Ovary (tissue), 7 donors: ENCODE measurements at regions not wholly inside any gene's neighbourhood (a gene's known extent, or its start where the extent isn't known, plus 50 kb on each side); places are given as distances from the start of the nearest gene placed in this dataset.
"Not testable (repeated sequence)": the region's sequence is repeated elsewhere in the genome, so short reads cannot be mapped to it uniquely, and the experiment has no call there.

ENCODE experiments used
- DNase-seq, 5 donors: peaks; one replicate each; pipeline ENCODE4 v3.0.0-alpha.2; 2019 to 2020
- H3K27ac ChIP-seq, 2 donors: fragments of 200-600 bp; one replicate each; pipeline versions ENCODE4 v1.5.1 to v1.8.0; 2019 to 2022
- H3K27me3 ChIP-seq: fragments of 200-600 bp; one replicate; pipeline ENCODE4 v1.8.0; 2022
- H3K36me3 ChIP-seq: fragments of 200-600 bp; sonication (generic); one replicate; pipeline ENCODE4 v1.5.1; 2019
- H3K4me1 ChIP-seq: one replicate; pipeline ENCODE4 v1.8.1; 2013; ENCODE audit warnings: mild to moderate bottlenecking, moderate library complexity; ENCODE audit not compliant: insufficient read depth
- H3K4me3 ChIP-seq: fragments of 200-600 bp; sonication (generic); one replicate; pipeline ENCODE4 v1.5.1; 2017
- H3K9me3 ChIP-seq, 2 donors: fragments of 200-600 bp in 1 of 2; sonication (generic) in 1 of 2; one replicate each; pipeline versions ENCODE4 v1.5.1 to v1.8.1; 2013 to 2019; ENCODE audit warnings: mild to moderate bottlenecking in 1 of 2, moderate library complexity in 1 of 2
- EP300 ChIP-seq: sonication (generic); formaldehyde crosslinking; IDR thresholded peaks from one replicate; pipeline ENCODE4 v1.6.1; 2017; ENCODE audit warnings: antibody characterized with exemption
- POLR2A ChIP-seq: fragments of 450-650 bp; IDR thresholded peaks from one replicate; pipeline ENCODE4 v1.6.1; 2017; ENCODE audit warnings: antibody characterized with exemption, mild to moderate bottlenecking, moderate library complexity
- WGBS, 3 donors: extraction: QIAGEN DNeasy Blood & Tissue Kit in 1 of 3; methylation state at CpG; one replicate each; pipeline versions ENCODE4 v1.1.5 to v1.1.7; 2013 to 2017; 5-methylcytosine and 5-hydroxymethylcytosine counted together
- intact Hi-C, 4 donors: fragments of 100-400 bp; cut with DNase I; formaldehyde crosslinking; loops; one replicate each; pipeline versions ENCODE4 v1.11.0 to v1.15.1; 2022 to 2023
- TF ChIP-seq, protein P1 (sequence below), 3 donors: fragments of 450-650 bp in 2 of 3; fragments of 200-600 bp in 1 of 3; IDR thresholded peaks; one replicate each; pipeline versions ENCODE4 v1.5.1 to v1.8.0; 2016 to 2022; ENCODE audit warnings: antibody characterized with exemption in 3 of 3, mild to moderate bottlenecking in 1 of 3
- donor health status: DM: no; HTN: no; CAD: no; lungs with moderate emphysema.
- donor health status: DM: no; HTN: no; CAD: no.
- donor health status: Bipolar disorder and iron deficiency.
- donor health status: DM: no; HTN: no; CAD: no.
- donor health status: DM: yes; HTN: yes; CAD: no.

DNA sequence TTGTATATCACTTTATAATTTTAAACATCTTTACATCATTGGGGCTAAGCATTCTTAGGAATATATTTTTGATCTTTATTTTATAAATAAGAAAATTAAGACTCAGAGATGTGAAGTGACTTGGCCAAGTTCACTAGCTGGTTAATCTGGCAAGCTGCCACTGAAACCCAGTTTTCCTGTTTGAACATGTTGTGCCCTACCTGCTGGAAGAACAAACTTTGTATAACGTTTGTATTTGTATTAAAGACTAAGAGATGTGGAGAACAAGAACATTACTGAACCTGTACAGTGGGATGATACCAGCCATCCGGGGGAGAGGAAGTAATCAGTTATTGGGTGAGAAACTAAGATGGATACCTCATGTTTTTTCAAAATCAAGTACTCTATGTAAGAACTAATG is 77.2 kb upstream of the SIPA1L2 start:
- 70 to 79% (median 77%) methylated on average over 2 of the region's 2 CpGs for WGBS, 3 donors

GRCh38 chr1:232709386-232709785 is 79.5 kb upstream of the SIPA1L2 start:
- H3K4me3 ChIP-seq = no peak overlapping the region
- no peak for DNase-seq
- H3K27me3 ChIP-seq = no peaks in the 10 kb centered on the region
- WGBS, 3 donors = 70 to 91% (median 87%) methylated on average over 5 of the region's 5 CpGs
- no peaks in the 10 kb centered on the region for H3K9me3 ChIP-seq
- no peak for TF ChIP-seq POLR2A
- TF ChIP-seq EP300 = no peak
- TF ChIP-seq, protein P1, sequence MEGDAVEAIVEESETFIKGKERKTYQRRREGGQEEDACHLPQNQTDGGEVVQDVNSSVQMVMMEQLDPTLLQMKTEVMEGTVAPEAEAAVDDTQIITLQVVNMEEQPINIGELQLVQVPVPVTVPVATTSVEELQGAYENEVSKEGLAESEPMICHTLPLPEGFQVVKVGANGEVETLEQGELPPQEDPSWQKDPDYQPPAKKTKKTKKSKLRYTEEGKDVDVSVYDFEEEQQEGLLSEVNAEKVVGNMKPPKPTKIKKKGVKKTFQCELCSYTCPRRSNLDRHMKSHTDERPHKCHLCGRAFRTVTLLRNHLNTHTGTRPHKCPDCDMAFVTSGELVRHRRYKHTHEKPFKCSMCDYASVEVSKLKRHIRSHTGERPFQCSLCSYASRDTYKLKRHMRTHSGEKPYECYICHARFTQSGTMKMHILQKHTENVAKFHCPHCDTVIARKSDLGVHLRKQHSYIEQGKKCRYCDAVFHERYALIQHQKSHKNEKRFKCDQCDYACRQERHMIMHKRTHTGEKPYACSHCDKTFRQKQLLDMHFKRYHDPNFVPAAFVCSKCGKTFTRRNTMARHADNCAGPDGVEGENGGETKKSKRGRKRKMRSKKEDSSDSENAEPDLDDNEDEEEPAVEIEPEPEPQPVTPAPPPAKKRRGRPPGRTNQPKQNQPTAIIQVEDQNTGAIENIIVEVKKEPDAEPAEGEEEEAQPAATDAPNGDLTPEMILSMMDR (IDR thresholded peaks at IDR 0.05) = no peak
- no peaks in the 10 kb centered on the region for H3K36me3 ChIP-seq
- no peaks in the 10 kb centered on the region for H3K4me1 ChIP-seq
- H3K27ac ChIP-seq = no peak overlapping the region
- intact Hi-C loops = no loop called here

More for the DNA sequence above, 77.2 kb upstream of the SIPA1L2 start:
- Histone ChIP-seq H3K4me1 (no peaks in the 10 kb centered on the region), H3K27ac (no peak overlapping the region), H3K9me3 (no peaks in the 10 kb centered on the region), H3K4me3 (no peak overlapping the region), H3K36me3 (no peaks in the 10 kb centered on the region), H3K27me3 (no peaks in the 10 kb centered on the region)
- intact Hi-C loops = no loop called here
- TF ChIP-seq, protein P1 (IDR thresholded peaks at IDR 0.05) = no peak
- no peak for TF ChIP-seq EP300
- TF ChIP-seq POLR2A = no peak
- no peak for DNase-seq

- Histone ChIP-seq H3K4me3 (no peak overlapping the region), H3K9me3 (no peaks in the 10 kb centered on the region), H3K36me3 (no peaks in the 10 kb centered on the region), H3K27ac (no peak overlapping the region), H3K4me1 (no peaks in the 10 kb centered on the region), H3K27me3 (no peaks in the 10 kb centered on the region)
- no peak for DNase-seq
- WGBS, 3 donors = 54 to 57% (median 56%) methylated on average over 6 of the region's 6 CpGs
- TF ChIP-seq POLR2A = no peak
- TF ChIP-seq, protein P1 (IDR thresholded peaks at IDR 0.05) = no peak
- TF ChIP-seq EP300 = no peak
- intact Hi-C loops = no loop called here
Observed at GRCh38 chr1:232711996-232712395, 82.1 kb upstream of the SIPA1L2 start.

DNA sequence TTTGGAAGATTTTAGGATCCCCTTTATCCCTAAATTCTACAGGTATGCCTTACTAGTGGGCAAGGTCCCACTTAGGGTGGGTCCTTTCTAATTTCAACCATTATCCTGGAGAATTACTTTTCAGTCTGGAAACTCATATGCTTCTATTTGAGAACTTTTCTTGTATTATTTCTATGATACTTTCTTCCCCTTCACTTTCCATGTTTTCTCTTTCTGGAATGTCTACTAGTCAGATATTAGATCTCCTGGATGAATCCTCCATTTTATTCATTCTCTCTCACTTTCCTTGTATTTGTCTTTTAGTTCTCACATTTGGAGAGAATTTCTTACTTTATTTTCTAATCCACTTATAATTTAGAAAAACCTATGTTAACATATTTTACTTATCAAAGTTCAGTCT is 83.9 kb upstream of the SIPA1L2 start:
- intact Hi-C loops = no loop called here
- no peaks in the 10 kb centered on the region for H3K4me1 ChIP-seq
- H3K9me3 ChIP-seq = no peaks in the 10 kb centered on the region
- no peak for DNase-seq
- H3K27ac ChIP-seq = no peak overlapping the region
- TF ChIP-seq EP300 = no peak
- TF ChIP-seq, protein P1 (IDR thresholded peaks at IDR 0.05) = no peak
- no peak for TF ChIP-seq POLR2A
- H3K36me3 ChIP-seq = no peaks in the 10 kb centered on the region
- no peak overlapping the region for H3K4me3 ChIP-seq
- H3K27me3 ChIP-seq = no peaks in the 10 kb centered on the region

GRCh38 chr1:232715154-232715553 is 85.2 kb upstream of the SIPA1L2 start:
- Histone ChIP-seq H3K27me3 (no peaks in the 10 kb centered on the region), H3K4me3 (no peak overlapping the region), H3K36me3 (no peaks in the 10 kb centered on the region), H3K27ac (no peak overlapping the region), H3K4me1 (no peaks in the 10 kb centered on the region), H3K9me3 (no peaks in the 10 kb centered on the region)
- intact Hi-C loops = no loop called here
- TF ChIP-seq POLR2A (no peak), EP300 (no peak)
- TF ChIP-seq, protein P1 (IDR thresholded peaks at IDR 0.05) = no peak
- no peak for DNase-seq

- intact Hi-C loops, H3K27me3 ChIP-seq, DNase-seq, H3K9me3 ChIP-seq, H3K36me3 ChIP-seq, H3K4me3 ChIP-seq, H3K4me1 ChIP-seq, H3K27ac ChIP-seq: not testable (repeated sequence)
- 82 to 88% (median 86%) methylated on average over 4 of the region's 4 CpGs for WGBS, 3 donors
Observed at GRCh38 chr1:232717911-232718310, 87.3 kb upstream of the MAP10 start.
